ENCODE measurements at regions not wholly inside any gene's neighbourhood (a gene's known extent, or its start where the extent isn't known, plus 50 kb on each side); places are given as distances from the start of the nearest gene placed in this dataset.
A peak's percentile ranks its signal among the peaks of the same experiment; 100 is the strongest.
"Not testable (repeated sequence)": the region's sequence is repeated elsewhere in the genome, so short reads cannot be mapped to it uniquely, and the experiment has no call there.

- DNase-seq: no peak
Observed at GRCh38 chr1:96222701-96223100, 498.9 kb upstream of the PTBP2 start.

DNA sequence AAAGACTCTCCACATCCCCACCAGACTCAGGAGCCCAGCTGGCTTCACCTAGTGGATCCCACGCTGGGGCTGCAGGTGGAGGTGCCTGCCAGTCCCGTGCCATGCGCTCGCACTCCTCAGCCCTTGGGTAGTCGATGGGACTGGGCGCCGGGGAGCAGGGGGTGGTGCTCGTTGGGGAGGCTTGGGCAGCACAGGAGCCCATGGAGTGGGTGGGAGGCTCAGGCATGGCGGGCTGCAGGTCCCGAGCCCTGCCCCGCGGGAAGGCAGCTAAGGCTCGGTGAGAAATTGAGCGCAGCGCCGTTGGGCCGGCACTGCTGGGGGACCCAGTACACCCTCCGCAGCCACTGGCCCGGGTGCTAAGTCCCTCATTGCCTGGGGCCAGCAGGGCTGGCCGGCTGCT lies 497.4 kb upstream of the PTBP2 start:
- DNase-seq: not testable (repeated sequence)

DNA sequence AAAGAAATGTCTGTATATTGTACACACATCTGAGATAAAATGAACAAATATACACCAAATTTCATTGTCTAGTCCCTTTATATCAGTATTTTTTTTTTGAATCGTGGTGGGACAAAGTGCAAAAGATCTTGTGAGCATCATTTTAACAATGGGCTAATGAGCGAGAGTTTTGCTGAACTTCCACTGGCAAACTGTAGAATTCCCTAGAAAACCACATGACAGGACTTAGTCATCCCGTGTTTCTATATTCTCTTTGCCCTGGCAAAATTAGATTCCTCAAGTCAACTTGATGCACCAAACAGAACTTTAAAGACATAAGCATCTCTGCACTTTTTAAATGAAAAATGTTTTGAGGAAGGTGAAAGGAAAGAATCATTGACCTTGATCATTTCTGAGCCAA lies 488.2 kb upstream of the PTBP2 start:
- DNase-seq: no peak

- DNase-seq: no peak
Observed at GRCh38 chr1:96234299-96234698, 487.3 kb upstream of the PTBP2 start.

DNA sequence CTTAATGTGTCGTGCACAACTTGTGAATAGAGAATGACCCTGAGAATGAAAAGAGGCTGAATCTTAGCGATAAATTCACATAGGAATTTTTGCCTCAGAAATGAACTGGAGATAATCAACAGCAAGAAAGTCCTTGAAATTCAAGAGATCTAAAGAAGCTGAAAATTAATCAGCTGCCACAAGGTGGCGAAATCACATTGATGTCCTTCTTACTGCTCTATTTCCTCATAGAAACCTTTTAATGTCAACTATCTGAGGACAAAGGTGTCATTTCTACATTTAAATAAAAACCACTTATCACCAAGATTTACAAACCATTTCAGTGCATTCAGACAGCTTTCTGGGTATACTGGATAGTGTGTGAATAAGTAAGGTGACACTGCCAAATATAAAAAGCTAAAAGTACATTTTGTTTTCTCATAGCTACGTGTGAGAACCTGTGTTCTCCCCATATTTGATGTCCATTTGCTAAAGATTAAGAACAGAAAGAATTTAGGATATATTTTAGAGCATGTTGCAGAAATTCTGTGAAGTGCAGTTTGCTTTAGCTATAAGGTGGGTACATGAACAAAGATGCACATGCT lies 485.3 kb upstream of the PTBP2 start:
- peak in 1 of 2 donors; percentile 54 for DNase-seq

- no peak for DNase-seq
Observed at GRCh38 chr1:96238426-96238825, 483.2 kb upstream of the PTBP2 start.

- DNase-seq: no peak
Observed at GRCh38 chr1:96240438-96240837, 481.1 kb upstream of the PTBP2 start.

- DNase-seq: no peak
Observed at GRCh38 chr1:96253246-96254035, 468.1 kb upstream of the PTBP2 start.

DNA sequence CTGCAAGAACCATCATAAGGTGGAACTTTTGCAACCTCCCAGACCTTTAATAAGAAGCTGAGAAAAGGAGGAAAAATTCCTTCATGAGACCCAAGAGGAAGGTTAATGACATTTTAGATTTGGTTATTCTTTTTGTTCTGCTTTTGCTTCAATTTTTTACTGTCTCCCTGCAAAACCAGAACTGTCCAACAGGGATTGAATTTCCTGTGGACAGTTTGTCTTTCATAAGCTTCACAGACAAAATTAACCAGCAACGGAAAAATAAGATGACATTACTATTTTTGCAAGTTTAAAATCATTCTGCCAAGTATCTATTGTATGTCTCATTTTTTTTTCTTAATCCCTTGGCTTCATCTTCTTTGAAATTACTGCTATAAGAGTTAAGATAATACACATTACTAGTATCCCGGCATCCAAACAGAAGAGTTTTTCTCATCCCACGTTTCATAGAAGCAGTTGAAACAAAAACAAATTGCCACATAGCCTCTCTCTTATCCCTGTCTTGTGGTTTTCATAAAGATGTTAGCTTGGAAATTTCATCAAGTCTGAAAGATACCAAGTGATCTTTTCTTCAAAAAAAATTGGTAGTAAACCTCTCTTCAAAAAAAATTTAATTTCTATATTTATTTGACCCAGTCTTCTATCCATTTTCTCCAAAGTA lies 465.3 kb upstream of the PTBP2 start:
- DNase-seq: no peak

GRCh38 chr1:96259399-96259798 lies 462.2 kb upstream of the PTBP2 start:
- no peak for DNase-seq

DNA sequence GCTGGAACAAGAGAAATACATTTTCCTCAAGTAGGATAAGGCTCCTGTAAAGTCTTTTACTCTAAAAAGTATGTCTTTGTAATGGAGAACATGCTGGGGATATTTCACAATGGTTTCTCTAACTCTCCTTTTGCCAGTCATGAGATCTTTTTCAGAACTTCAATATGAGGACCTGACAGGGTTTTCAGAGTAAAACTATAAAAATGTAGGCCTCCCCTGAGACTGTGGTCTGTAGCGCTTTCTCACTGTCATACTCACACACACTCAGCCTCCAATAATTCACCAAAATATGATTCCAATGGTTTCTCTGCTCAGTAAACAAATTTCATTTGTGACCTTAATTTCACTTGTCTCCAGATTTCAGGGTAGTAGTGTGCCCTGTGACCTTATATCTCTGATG lies 440.1 kb upstream of the PTBP2 start:
- DNase-seq: no peak

DNA sequence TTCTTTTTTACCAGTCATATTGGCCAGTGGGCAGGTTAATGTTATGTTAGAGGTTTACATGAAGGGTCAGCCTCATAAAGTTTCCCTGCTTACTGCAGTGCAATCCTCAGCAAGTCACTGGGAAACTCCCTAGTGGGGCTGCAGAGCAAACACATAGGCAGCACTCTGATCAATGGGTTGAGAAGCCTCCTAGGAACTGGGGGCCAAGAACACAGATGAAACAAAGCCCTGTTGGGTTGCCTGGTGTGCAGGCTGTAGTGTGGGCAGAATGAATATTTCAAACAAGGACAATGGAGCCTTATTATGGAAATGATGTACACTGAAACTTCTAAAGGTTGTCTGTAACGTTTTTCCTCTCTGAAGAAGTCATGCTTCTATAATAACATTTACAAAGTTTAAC lies 431.6 kb upstream of the PTBP2 start:
- no peak for DNase-seq

DNA sequence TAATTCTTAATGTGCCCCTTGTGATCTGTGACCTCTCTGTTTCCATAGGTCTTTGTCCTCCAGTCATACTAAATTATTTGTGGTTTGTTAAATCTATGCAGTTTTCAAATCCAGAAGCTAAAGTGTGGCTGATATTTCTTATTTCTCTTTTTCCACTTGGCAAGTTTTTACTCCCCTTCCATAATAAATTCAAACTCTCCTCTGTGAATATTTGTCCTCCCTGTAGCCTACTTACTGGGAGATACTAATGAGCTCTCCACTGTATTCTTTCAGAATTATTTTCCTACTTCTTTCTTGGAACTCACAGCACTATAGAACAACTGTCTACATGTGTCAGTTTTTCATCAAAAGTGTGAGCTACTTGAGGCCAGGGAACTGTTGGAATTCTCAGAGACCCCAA lies 430.8 kb upstream of the PTBP2 start:
- DNase-seq: no peak

GRCh38 chr1:96291468-96291867 lies 430.1 kb upstream of the PTBP2 start:
- DNase-seq: no peak

- no peak for DNase-seq
Observed at GRCh38 chr1:96292141-96292540, 429.4 kb upstream of the PTBP2 start.

GRCh38 chr1:96296991-96297390 lies 424.6 kb upstream of the PTBP2 start:
- DNase-seq: no peak

GRCh38 chr1:96306809-96307560 lies 414.6 kb upstream of the PTBP2 start:
- DNase-seq: no peak

DNA sequence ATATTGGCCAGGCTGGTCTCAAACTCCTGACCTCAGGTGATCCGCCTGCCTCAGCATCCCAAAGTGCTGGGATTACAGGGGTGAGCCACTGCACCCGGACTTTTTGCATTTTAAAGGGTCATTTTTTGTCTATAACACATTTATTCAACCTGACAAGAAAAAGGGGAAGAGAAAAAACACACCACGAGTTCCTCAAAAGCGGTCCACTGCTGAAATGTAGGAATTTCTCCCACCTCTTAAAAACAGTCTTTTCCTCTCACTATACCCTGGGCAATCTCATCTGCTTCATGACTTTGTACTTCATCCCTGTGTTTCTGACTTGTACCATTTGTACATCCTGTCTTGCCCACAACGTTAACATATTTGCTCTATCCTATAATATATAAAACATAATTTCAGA lies 413.3 kb upstream of the PTBP2 start:
- DNase-seq: no peak

- no peak for DNase-seq
Observed at GRCh38 chr1:96309783-96310182, 411.8 kb upstream of the PTBP2 start.

DNA sequence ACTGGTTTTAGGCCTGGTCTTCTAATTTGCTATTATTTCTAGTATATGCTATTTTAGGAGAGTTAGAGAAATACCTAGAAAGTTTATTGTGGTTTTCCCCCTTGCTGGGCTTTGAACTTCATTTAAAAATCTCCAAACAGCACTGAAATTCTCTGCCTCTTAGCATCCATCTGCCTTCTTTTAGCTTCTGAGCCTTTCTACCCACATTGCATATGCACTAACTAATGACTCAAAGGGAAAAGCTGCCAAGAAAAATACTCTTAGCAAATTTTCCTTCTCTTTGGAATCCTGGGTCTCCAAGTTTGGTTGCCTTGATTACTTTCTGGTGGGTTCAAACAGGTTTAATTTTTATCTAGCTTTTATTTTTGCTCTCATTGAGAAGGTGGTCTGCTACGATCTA lies 408.4 kb upstream of the PTBP2 start:
- peak in 1 of 2 donors; percentile 0 for DNase-seq

GRCh38 chr1:96329121-96329520 lies 392.5 kb upstream of the PTBP2 start:
- DNase-seq: no peak

- DNase-seq: no peak
Observed at GRCh38 chr1:96331596-96331995, 390.0 kb upstream of the PTBP2 start.

GRCh38 chr1:96333522-96334235 lies 387.9 kb upstream of the PTBP2 start:
- DNase-seq: no peak
